MM.1S (cell line): ENCODE measurements at regions not wholly inside any gene's neighbourhood (a gene's known extent, or its start where the extent isn't known, plus 50 kb on each side); places are given as distances from the start of the nearest gene placed in this dataset.

Experiments
- DNase-seq: peaks from one replicate; pipeline ENCODE4 v3.0.0-alpha.2; 2015
- H2AFZ ChIP-seq: fragments of 300-600 bp; sonication (generic); 2 replicates; pipeline ENCODE4 v1.6.0; 2016; ENCODE audit warnings: antibody characterized with exemption, low read length
- H3F3A ChIP-seq: fragments of 300-600 bp; sonication (generic); 2 replicates; pipeline ENCODE4 v1.6.1; 2016; ENCODE audit warnings: mild to moderate bottlenecking, antibody characterized with exemption, low read length, moderate library complexity, mixed read lengths; ENCODE audit not compliant: insufficient read depth
- H3K27ac ChIP-seq: fragments of 300-600 bp; sonication (generic); 2 replicates; pipeline ENCODE4 v1.5.1; 2016; ENCODE audit warnings: mild to moderate bottlenecking, low read length
- H3K27me3 ChIP-seq: fragments of 300-600 bp; sonication (generic); replicated peaks from 2 replicates; pipeline ENCODE4 v1.6.0; 2016; ENCODE audit warnings: low read length; ENCODE audit not compliant: insufficient read depth
- H3K36me3 ChIP-seq: fragments of 300-600 bp; sonication (generic); replicated peaks from 2 replicates; pipeline ENCODE4 v1.6.1; 2016; ENCODE audit warnings: mild to moderate bottlenecking, low read length, mixed read lengths; ENCODE audit not compliant: insufficient read depth
- H3K4me1 ChIP-seq: fragments of 300-600 bp; sonication (generic); 2 replicates; pipeline ENCODE4 v1.6.1; 2016; ENCODE audit warnings: low read length, mixed read lengths
- H3K4me2 ChIP-seq: fragments of 300-600 bp; sonication (generic); 2 replicates; pipeline ENCODE4 v1.6.0; 2016; ENCODE audit warnings: low read depth, low read length
- H3K4me3 ChIP-seq: fragments of 300-600 bp; sonication (generic); 2 replicates; pipeline ENCODE4 v1.5.1; 2016; ENCODE audit warnings: low read length, mixed read lengths
- H3K79me2 ChIP-seq: fragments of 300-600 bp; sonication (generic); 2 replicates; pipeline ENCODE4 v1.6.1; 2016; ENCODE audit warnings: mixed run types, low read length, mixed read lengths
- H3K9ac ChIP-seq: fragments of 300-600 bp; sonication (generic); 2 replicates; pipeline ENCODE4 v1.6.1; 2016; ENCODE audit warnings: low read length, mixed read lengths
- H3K9me2 ChIP-seq: fragments of 300-600 bp; sonication (generic); replicated peaks from 2 replicates; pipeline ENCODE4 v1.6.1; 2016; ENCODE audit warnings: mild to moderate bottlenecking, low read length, mixed read lengths; ENCODE audit not compliant: insufficient read depth
- H3K9me3 ChIP-seq: fragments of 300-600 bp; sonication (generic); replicated peaks from 2 replicates; pipeline ENCODE4 v1.6.1; 2016; ENCODE audit warnings: mild to moderate bottlenecking, low read length, mixed read lengths; ENCODE audit not compliant: insufficient read depth
- H4K20me1 ChIP-seq: fragments of 300-600 bp; sonication (generic); 2 replicates; pipeline ENCODE4 v1.6.1; 2016; ENCODE audit warnings: mild to moderate bottlenecking, low read length, moderate library complexity, mixed read lengths; ENCODE audit not compliant: insufficient read depth
- CTCF ChIP-seq: fragments of 300-600 bp; sonication (generic); IDR thresholded peaks from 2 replicates; pipeline ENCODE4 v1.5.1; 2016; ENCODE audit warnings: antibody characterized with exemption, low read length, mixed read lengths
- EZH2 ChIP-seq: fragments of 300-600 bp; sonication (generic); optimal IDR thresholded peaks from 2 replicates; pipeline ENCODE3; 2017; ENCODE audit warnings: low read depth, mild to moderate bottlenecking, antibody characterized with exemption, low read length, mixed read lengths
- EZH2phosphoT487 ChIP-seq: fragments of 300-600 bp; sonication (generic); IDR thresholded peaks from 2 replicates; pipeline ENCODE4 v1.6.1; 2018; ENCODE audit warnings: antibody characterized with exemption, low read length

GRCh38 chr1:201595381-201595780 is 56.5 kb downstream of the NAV1 start:
- Histone ChIP-seq H3K36me3 (no peaks in the 10 kb centered on the region), H3K4me2 (no peak overlapping the region), H3K79me2 (no peaks in the 10 kb centered on the region), H3F3A (no peaks in the 10 kb centered on the region), H4K20me1 (no peaks in the 10 kb centered on the region), H3K9me3 (no peaks in the 10 kb centered on the region), H3K4me3 (no peak overlapping the region), H3K4me1 (no peaks in the 10 kb centered on the region), H3K9me2 (no peaks in the 10 kb centered on the region), H3K27ac (no peak overlapping the region), H3K27me3 (peaks cover 35% of the 10 kb centered on the region; the same call in 1 of the 2 replicates), H3K9ac (no peak overlapping the region), H2AFZ (no peak overlapping the region)
- no peak for DNase-seq
- no peak for TF ChIP-seq EZH2
- no peak for TF ChIP-seq CTCF
- no peak for TF ChIP-seq EZH2phosphoT487

GRCh38 chr1:201596101-201596868 is 57.4 kb downstream of the NAV1 start:
- Histone ChIP-seq H3F3A (no peaks in the 10 kb centered on the region), H3K4me3 (no peak overlapping the region), H3K9ac (no peak overlapping the region), H3K4me2 (no peak overlapping the region), H3K9me3 (no peaks in the 10 kb centered on the region), H3K9me2 (no peaks in the 10 kb centered on the region), H3K36me3 (no peaks in the 10 kb centered on the region), H3K79me2 (no peaks in the 10 kb centered on the region), H3K27me3 (peaks cover 30% of the 10 kb centered on the region; the same call in 1 of the 2 replicates), H4K20me1 (no peaks in the 10 kb centered on the region), H3K4me1 (no peaks in the 10 kb centered on the region), H2AFZ (no peak overlapping the region), H3K27ac (no peak overlapping the region)
- no peak for DNase-seq
- no peak for TF ChIP-seq CTCF
- TF ChIP-seq EZH2: no peak
- no peak for TF ChIP-seq EZH2phosphoT487

- Histone ChIP-seq H3K9me3 (no peaks in the 10 kb centered on the region), H2AFZ (no peak overlapping the region), H3F3A (no peaks in the 10 kb centered on the region), H3K9me2 (no peaks in the 10 kb centered on the region), H4K20me1 (no peaks in the 10 kb centered on the region), H3K27me3 (peaks cover 23% of the 10 kb centered on the region; the same call in 1 of the 2 replicates), H3K36me3 (no peaks in the 10 kb centered on the region), H3K4me3 (no peak overlapping the region), H3K4me1 (no peaks in the 10 kb centered on the region), H3K4me2 (no peak overlapping the region), H3K9ac (no peak overlapping the region), H3K79me2 (no peaks in the 10 kb centered on the region), H3K27ac (no peak overlapping the region)
- TF ChIP-seq EZH2phosphoT487 (no peak), EZH2 (no peak), CTCF (no peak)
- DNase-seq: no peak
Observed at GRCh38 chr1:201597551-201598230, 58.8 kb downstream of the NAV1 start.
